ENCODE measurements at regions not wholly inside any gene's neighbourhood (a gene's known extent, or its start where the extent isn't known, plus 50 kb on each side); places are given as distances from the start of the nearest gene placed in this dataset.

DNA sequence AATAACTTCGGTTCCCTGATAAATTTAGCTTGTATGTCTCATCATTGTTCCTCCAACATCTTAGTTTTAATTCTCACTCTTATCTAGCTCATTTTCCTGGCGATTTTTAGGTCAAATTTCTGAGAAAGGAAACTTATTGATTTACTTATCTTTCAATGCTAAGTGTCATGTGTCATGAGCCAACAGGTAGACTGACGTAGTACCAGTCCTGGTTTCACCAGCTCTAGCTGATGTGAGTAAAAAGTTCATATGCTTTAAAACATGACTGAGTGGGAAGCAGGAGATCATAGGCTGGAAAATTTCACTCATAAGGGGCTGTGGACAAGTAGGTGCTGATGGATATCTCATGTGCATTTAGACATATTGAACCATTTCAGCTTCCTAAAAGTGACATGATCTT lies 441.7 kb upstream of the NR3C2 start:
- Histone ChIP-seq H3K4me2 (ENCODE audit: low read length) (no peak overlapping the region), H3K36me3 (ENCODE audit: low read depth, low read length) (no peaks in the 10 kb centered on the region), H3K9me2 (replicated peaks; ENCODE audit: low read length) (no peaks in the 10 kb centered on the region), H3K4me3 (ENCODE audit: low read length) (no peak overlapping the region), H3K4me1 (ENCODE audit: insufficient read depth, low read length) (no peaks in the 10 kb centered on the region), H3F3A (ENCODE audit: low read length, unreplicated experiment) (no peaks in the 10 kb centered on the region), H3K79me2 (ENCODE audit: low read length) (no peaks in the 10 kb centered on the region), H4K20me1 (ENCODE audit: low read length) (no peaks in the 10 kb centered on the region), H2AFZ (ENCODE audit: low read length) (no peak overlapping the region), H3K9ac (ENCODE audit: low read length) (no peak overlapping the region), H3K9me3 (ENCODE audit: low read length) (no peaks in the 10 kb centered on the region), H3K27ac (ENCODE audit: low read length) (no peak overlapping the region), H3K27me3 (ENCODE audit: low read length) (no peaks in the 10 kb centered on the region)
- intact Hi-C loops (cut with micrococcal nuclease) = no loop called here
- no peak for TF ChIP-seq EZH2phosphoT487 (IDR thresholded peaks at IDR 0.05; ENCODE audit: borderline replicate concordance, low read length)
- TF ChIP-seq CTCF (conservative IDR thresholded peaks at IDR 0.05; ENCODE audit: low read depth, low read length) = no peak
- no peak for TF ChIP-seq EZH2 (IDR thresholded peaks at IDR 0.05; ENCODE audit: low read length, unreplicated experiment)
- no peak for ATAC-seq
- no TSS peak for BruUV-seq (replicated peaks)
- ChIA-PET POLR2A (ENCODE audit: unreplicated experiment) (no interaction called here), CTCF (no interaction called here)
- no peak for DNase-seq

GRCh38 chr4:148883435-148883834 lies 441.2 kb upstream of the NR3C2 start:
- Histone ChIP-seq H3K36me3 (ENCODE audit: low read depth, low read length) (no peaks in the 10 kb centered on the region), H3K27ac (ENCODE audit: low read length) (no peak overlapping the region), H3K9me2 (replicated peaks; ENCODE audit: low read length) (no peaks in the 10 kb centered on the region), H4K20me1 (ENCODE audit: low read length) (no peaks in the 10 kb centered on the region), H3K4me1 (ENCODE audit: insufficient read depth, low read length) (no peaks in the 10 kb centered on the region), H3F3A (ENCODE audit: low read length, unreplicated experiment) (no peaks in the 10 kb centered on the region), H3K27me3 (ENCODE audit: low read length) (no peaks in the 10 kb centered on the region), H3K4me2 (ENCODE audit: low read length) (no peak overlapping the region), H3K79me2 (ENCODE audit: low read length) (no peaks in the 10 kb centered on the region), H2AFZ (ENCODE audit: low read length) (no peak overlapping the region), H3K4me3 (ENCODE audit: low read length) (no peak overlapping the region), H3K9me3 (ENCODE audit: low read length) (no peaks in the 10 kb centered on the region), H3K9ac (ENCODE audit: low read length) (no peak overlapping the region)
- DNase-seq (no peak), ATAC-seq (no peak)
- intact Hi-C loops (cut with micrococcal nuclease) = no loop called here
- CTCF ChIA-PET = no interaction called here
- TF ChIP-seq EZH2phosphoT487 (IDR thresholded peaks at IDR 0.05; ENCODE audit: borderline replicate concordance, low read length) (no peak), CTCF (conservative IDR thresholded peaks at IDR 0.05; ENCODE audit: low read depth, low read length) (no peak), EZH2 (IDR thresholded peaks at IDR 0.05; ENCODE audit: low read length, unreplicated experiment) (no peak)
- BruUV-seq (replicated peaks) = no TSS peak
- POLR2A ChIA-PET (ENCODE audit: unreplicated experiment) = no interaction called here

DNA sequence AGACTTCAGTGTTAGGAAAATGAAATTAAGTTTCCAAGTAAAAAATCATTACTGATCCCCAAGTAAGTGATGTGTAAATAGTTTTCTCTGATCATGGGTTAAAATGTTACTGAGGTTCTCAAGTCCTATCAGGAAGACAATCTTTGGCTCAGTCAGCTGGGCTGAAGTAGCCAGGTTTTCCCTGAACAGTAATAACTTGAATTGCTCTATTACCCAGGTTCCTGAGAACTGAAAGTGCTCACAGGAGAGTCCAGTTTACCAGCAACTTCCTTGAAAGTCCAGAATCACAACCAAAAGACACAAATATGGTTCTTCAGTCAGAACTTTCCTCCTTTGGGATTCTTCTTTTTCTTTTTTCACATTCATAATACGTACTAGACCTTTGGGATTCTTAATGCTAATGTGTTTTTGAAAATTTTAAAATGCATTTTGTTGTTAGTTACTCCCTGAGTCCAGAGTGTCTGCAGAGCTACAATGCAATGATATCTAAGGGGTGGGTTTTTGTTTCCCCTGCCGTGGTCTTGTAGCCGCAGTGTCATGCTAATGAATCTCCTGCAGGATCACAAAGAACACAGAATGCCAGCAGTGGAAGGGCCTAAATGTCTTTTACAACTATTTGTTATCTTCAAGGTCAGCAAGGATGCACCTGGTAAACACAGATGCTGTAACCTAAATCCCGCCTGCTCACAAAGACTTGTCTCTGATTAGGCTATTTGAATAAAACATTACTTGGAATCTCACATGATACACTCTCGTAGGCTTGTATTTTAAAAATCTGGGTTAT lies 439.8 kb upstream of the NR3C2 start:
- TF ChIP-seq EZH2phosphoT487 (IDR thresholded peaks at IDR 0.05; ENCODE audit: borderline replicate concordance, low read length) (no peak), CTCF (conservative IDR thresholded peaks at IDR 0.05; ENCODE audit: low read depth, low read length) (no peak), EZH2 (IDR thresholded peaks at IDR 0.05; ENCODE audit: low read length, unreplicated experiment) (no peak)
- no peaks in the 10 kb centered on the region for H3F3A ChIP-seq (ENCODE audit: low read length, unreplicated experiment)
- H3K9me2 ChIP-seq (replicated peaks; ENCODE audit: low read length) = no peaks in the 10 kb centered on the region
- no peak overlapping the region for H3K4me3 ChIP-seq (ENCODE audit: low read length)
- H3K36me3 ChIP-seq (ENCODE audit: low read depth, low read length) = no peaks in the 10 kb centered on the region
- no peaks in the 10 kb centered on the region for H4K20me1 ChIP-seq (ENCODE audit: low read length)
- no peak overlapping the region for H3K4me2 ChIP-seq (ENCODE audit: low read length)
- H3K27ac ChIP-seq (ENCODE audit: low read length) = no peak overlapping the region
- H2AFZ ChIP-seq (ENCODE audit: low read length) = no peak overlapping the region
- no peaks in the 10 kb centered on the region for H3K79me2 ChIP-seq (ENCODE audit: low read length)
- intact Hi-C loops (cut with micrococcal nuclease) = no loop called here
- H3K27me3 ChIP-seq (ENCODE audit: low read length) = no peaks in the 10 kb centered on the region
- H3K9ac ChIP-seq (ENCODE audit: low read length) = no peak overlapping the region
- ChIA-PET POLR2A (ENCODE audit: unreplicated experiment) (no interaction called here), CTCF (no interaction called here)
- no TSS peak for BruUV-seq (replicated peaks)
- H3K9me3 ChIP-seq (ENCODE audit: low read length) = no peaks in the 10 kb centered on the region
- no peaks in the 10 kb centered on the region for H3K4me1 ChIP-seq (ENCODE audit: insufficient read depth, low read length)
- DNase-seq = no peak
- no peak for ATAC-seq

Measured in PC-3 (cell line).